ENCODE measurements at regions not wholly inside any gene's neighbourhood (a gene's known extent, or its start where the extent isn't known, plus 50 kb on each side); places are given as distances from the start of the nearest gene placed in this dataset.

- TF ChIP-seq POLR2AphosphoS5 (IDR thresholded peaks at IDR 0.05; ENCODE audit: low read depth, low read length) (no peak), TAF1 (IDR thresholded peaks at IDR 0.05; ENCODE audit: borderline replicate concordance, insufficient read depth, low read length) (no peak)
These were observed 94.5 kb upstream of the SPATA31D4 start for GRCh38 chr9:81833563-81834345.
